CD4-positive, alpha-beta T cell treated with Interleukin-4 for 1 hour (primary cell): ENCODE measurements at regions not wholly inside any gene's neighbourhood (a gene's known extent, or its start where the extent isn't known, plus 50 kb on each side); places are given as distances from the start of the nearest gene placed in this dataset.

Experiments
- DNase-seq, 2 donors: peaks; one replicate each; pipeline ENCODE4 v3.0.0-alpha.2; 2020 to 2022

DNA sequence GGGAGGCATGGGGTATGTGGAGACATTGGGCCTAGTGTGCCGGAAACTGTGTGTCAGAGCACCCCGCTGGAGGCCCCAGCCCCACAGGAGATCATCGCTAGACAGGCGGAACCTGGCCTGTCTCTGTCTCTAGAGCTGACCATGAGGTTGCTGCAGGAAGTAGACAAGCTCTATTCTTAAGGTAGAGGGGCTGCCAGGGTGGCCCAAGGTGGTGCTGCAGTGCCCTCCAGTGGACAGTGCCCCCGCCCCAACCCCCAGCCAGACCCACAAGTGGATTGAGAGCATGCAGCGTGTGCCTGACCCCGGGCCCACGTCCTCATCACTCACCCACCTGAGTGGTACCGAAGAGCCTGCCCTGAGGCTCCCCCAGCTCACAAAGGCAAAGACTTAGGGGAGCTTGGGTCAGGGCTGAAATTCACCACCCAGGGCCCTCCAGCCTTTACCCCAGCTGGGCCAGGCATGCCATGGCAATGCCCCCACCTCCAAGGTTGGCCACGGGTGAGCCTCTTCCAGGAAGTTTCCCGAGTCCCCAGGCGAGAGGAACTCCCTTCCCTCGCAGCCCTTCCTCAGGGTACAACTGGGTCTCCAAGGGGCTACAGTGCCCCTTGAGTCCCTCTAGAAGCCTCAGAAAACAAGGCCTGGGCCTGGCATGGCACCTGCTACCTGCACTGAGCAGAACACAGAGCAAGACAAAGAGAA lies 155.0 kb downstream of the TTC32 start:
- DNase-seq, result no peak

DNA sequence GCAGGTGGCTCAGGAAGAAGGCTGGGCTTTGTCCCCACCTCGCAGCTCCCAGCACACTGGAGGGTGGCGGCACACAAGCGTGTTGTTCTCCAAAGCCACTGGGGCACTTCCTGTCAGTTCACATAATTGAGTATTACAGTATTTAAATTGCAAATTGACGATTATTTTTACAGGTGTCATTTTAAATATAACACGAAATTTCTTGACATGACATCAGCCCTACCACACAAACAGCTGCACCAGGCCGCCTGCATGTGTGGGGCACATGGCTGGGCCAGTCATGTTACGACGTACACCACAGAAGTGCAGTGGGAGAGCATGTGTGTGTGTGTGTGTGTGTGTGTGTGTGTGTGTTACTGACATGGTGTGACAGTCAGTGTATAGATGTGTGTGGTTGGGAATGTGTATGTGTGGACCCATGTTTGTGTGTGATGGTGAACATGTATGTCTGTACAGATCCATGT lies 155.6 kb downstream of the TTC32 start:
- no peak for DNase-seq

- no peak for DNase-seq
These were observed 156.3 kb downstream of the TTC32 start for GRCh38 chr2:19745318-19746136.

- DNase-seq, result no peak
These were observed 157.2 kb downstream of the TTC32 start for GRCh38 chr2:19744456-19745199.

DNA sequence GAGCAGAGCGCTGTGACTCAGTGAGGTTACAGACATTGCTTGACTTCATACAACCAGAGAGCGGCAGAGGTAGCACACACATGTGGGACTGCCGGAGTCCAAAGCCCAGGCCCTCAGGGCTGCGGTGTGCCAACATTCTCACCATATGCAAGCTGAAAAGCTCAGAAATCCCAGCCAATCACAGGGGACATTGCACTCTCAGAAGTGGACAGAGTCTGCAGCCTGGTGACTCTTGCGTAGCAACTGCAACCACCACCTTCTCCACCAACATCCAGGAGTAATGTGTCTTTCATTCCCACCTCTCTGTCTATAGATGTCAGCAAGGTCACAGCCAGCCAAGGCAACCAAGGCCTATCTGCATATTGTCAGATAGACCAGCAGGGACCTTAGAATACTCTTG lies 158.1 kb downstream of the TTC32 start:
- no peak for DNase-seq

DNA sequence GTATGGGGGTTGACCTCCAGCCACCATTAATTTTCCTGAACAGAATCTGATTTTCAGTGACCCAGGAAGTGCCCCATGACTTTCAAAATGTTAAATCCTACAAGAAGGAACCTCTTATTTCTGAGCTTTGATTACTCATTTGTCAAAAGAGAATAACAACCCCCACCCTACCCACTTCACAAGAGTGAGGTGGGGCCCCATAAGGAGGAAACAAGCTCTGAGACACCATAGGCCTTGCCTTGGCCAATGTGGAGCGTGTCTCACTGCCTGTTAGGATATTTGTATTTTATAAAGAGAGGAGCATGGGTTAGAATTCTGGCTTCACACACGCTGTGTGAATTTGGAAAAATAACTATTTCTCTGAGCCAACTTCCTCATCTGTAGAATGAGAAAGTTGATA lies 158.9 kb downstream of the TTC32 start:
- DNase-seq, result no peak

DNA sequence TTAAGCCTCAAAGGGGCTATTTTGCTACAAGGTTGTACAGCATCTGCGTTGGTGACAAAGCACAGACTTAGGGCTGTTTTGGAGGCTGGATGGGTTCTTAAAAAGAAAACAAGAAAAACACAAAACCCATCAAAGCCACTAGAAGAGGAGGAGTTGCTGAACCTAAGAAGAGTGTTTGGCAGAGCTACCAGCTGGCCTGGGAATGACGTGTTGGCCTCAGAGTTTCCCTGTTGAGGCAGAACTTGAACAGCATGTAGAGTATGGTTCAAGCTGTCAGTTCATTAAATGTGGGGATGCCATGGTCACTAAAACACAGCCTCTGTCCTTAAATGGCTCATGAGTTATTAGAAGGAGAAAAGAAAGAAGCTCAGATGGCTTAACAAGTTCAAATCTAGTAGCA lies 162.5 kb downstream of the TTC32 start:
- DNase-seq, result no peak

- no peak for DNase-seq
These were observed 163.1 kb downstream of the TTC32 start for GRCh38 chr2:19738707-19739106.

DNA sequence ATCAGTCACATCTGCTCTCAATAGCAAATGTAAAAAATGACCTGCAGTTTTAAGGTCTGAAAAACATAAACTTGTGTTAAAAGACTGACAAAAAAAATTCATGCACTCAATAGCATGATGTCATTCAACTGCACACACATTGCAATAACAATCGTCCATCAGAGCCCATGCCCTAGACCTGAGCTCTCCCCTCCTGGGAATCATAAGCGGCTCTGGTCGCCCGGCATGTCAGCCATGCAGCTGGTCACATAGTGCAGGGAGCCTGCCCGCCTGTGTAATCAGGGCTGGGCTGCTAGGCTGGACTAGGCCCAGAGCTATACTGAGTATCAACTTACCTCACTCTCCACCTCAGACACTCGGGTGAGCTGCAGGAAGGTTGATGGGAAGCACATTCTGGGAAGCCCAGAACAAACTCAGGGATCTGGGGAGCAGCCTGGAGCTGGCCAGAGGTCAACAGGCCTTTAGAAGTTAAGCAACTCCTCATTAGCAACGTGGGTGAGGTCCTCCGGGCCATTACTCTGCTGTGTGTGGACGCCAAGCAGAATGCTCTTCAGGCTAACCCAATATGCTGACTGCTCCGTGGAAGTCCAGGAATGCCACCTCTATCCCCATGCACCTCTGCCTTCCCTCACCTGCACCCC lies 165.5 kb downstream of the TTC32 start:
- DNase-seq, result no peak

- DNase-seq, result no peak
These were observed 167.8 kb downstream of the TTC32 start for GRCh38 chr2:19733951-19734425.

- DNase-seq, result no peak
These were observed 168.4 kb downstream of the TTC32 start for GRCh38 chr2:19733390-19733789.

DNA sequence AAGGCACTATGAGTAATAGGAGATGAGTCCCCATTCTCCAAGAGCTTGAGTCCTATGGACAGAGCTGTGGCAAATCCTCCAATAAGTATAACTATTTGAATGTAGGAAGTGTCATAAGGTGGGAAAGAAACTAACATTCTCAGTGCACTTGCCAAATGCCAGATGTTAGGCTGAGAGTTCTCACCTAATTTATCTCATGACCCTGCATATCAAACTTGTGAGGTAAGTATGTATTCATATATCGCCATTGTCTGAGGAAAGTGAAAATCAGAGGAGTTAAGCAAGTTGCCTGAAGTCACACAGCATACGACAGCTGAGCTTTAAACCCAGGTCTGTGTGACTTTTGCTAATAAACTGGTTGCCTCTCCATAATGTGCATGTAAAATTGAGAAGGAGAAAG lies 169.5 kb downstream of the TTC32 start:
- no peak for DNase-seq

DNA sequence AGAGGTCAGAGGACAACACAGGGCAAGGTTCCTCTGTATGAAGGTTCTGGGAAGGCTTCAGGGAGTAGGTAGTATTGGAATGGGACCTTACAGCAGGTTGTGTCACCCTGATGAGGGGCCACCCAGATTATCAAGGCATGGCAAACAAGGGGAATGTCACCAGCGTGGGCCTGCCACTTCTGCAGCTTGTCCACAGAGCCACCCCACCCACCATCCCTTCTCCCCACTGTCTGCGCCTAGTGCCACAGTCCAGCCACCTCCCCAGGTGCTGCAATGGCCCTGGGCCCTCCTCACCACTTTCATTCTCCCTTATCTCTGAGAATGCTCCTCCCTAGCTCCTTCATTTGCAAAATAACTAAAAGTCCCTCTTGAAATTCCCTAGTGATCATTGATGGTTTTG lies 170.3 kb downstream of the TTC32 start:
- DNase-seq, result no peak

DNA sequence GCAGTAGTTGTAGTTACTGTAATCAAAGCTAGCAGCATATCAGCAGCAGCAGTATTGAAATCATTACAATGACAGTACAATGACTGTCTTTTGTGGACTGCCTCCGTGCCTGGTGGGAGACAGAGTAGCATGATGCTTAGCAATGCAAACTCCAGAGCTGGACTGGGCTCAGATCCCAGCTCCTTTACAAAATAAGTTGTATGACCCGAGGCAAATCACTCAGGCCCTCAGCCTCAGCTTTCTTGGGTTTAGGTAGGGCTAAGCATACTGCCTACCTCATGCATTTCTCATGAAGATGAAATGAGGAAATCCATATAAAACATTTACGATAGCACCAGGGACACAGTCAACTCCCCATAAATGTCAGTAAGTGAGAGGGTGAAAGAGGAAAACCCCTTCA lies 170.7 kb downstream of the TTC32 start:
- DNase-seq, result no peak

- DNase-seq, result no peak
These were observed 173.7 kb downstream of the TTC32 start for GRCh38 chr2:19728125-19728524.

- DNase-seq, result no peak
These were observed 176.4 kb downstream of the TTC32 start for GRCh38 chr2:19725392-19725791.

- DNase-seq, result no peak
These were observed 178.8 kb downstream of the TTC32 start for GRCh38 chr2:19723021-19723420.

DNA sequence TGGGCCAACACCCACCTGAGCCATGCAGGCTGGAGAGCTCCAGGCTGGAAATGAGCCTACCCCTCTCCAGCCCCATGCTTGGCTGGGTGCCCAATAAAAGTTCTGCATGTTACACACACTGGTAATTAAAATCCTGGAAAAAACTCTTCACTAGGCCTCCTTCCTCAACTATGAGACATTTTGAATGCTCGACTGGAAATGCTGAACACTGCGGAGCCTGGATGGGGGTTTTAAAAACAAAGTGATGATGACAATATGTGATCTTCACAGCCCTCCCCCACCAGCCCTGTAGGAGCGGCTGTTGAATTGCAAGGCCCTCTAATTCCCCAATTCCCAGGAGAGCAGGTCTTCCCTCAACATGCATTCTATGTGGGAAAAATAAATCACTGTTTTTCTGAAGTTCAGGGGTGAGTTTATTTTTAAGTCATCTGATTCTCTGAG lies 179.2 kb downstream of the TTC32 start:
- no peak for DNase-seq

GRCh38 chr2:19720306-19720705 lies 181.5 kb downstream of the TTC32 start:
- no peak for DNase-seq

GRCh38 chr2:19719540-19719939 lies 182.2 kb downstream of the TTC32 start:
- DNase-seq, result no peak

DNA sequence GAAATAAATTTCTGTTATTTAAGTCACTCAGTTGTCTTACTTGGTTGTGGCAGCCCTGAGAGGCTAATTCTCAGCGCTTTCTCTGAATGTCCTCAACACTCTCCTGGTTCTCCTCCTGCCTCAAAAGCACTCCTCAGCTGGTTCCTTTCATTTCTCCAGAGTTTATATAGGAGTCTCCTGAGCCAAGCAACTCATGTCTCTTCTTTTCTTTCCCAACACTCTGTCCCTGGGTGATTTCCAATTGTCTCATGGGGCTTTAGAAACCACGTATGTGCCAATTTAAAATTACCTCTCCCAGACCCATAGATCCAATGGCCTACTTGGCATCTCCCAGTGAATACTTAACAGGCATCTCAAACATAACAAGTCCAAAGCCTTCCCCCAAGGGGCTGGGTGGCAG lies 184.3 kb downstream of the TTC32 start:
- no peak for DNase-seq

- no peak for DNase-seq
These were observed 186.9 kb downstream of the TTC32 start for GRCh38 chr2:19714926-19715325.

GRCh38 chr2:19712850-19713249 lies 188.9 kb downstream of the TTC32 start:
- DNase-seq, result no peak
